ENCODE measurements at regions not wholly inside any gene's neighbourhood (a gene's known extent, or its start where the extent isn't known, plus 50 kb on each side); places are given as distances from the start of the nearest gene placed in this dataset.
"Not testable (repeated sequence)": the region's sequence is repeated elsewhere in the genome, so short reads cannot be mapped to it uniquely, and the experiment has no call there.

- not testable (repeated sequence) for DNase-seq (ENCODE audit: low spot score)
These were observed 116.1 kb upstream of the TPTE start for GRCh38 chr21:10405331-10405730.

GRCh38 chr21:10409786-10410185, 111.6 kb upstream of the TPTE start:
- DNase-seq (ENCODE audit: low spot score): not testable (repeated sequence)

- DNase-seq (ENCODE audit: low spot score): not testable (repeated sequence)
These were observed 110.9 kb upstream of the TPTE start for GRCh38 chr21:10410354-10410929.

GRCh38 chr21:10411776-10412526, 109.4 kb upstream of the TPTE start:
- DNase-seq (ENCODE audit: low spot score): not testable (repeated sequence)

GRCh38 chr21:10412928-10413246, 108.5 kb upstream of the TPTE start:
- not testable (repeated sequence) for DNase-seq (ENCODE audit: low spot score)

GRCh38 chr21:10413247-10414120, 107.9 kb upstream of the TPTE start:
- DNase-seq (ENCODE audit: low spot score): peak; percentile 35

GRCh38 chr21:10414121-10414924, 107.1 kb upstream of the TPTE start:
- peak; percentile 4 for DNase-seq (ENCODE audit: low spot score)

- peak; percentile 3 for DNase-seq (ENCODE audit: low spot score)
These were observed 106.5 kb upstream of the TPTE start for GRCh38 chr21:10414925-10415254.

GRCh38 chr21:10415456-10415855, 105.9 kb upstream of the TPTE start:
- DNase-seq (ENCODE audit: low spot score): not testable (repeated sequence)

- peak; percentile 4 for DNase-seq (ENCODE audit: low spot score)
These were observed 105.5 kb upstream of the TPTE start for GRCh38 chr21:10415859-10416258.

GRCh38 chr21:10416691-10417447, 104.5 kb upstream of the TPTE start:
- peak; percentile 4 for DNase-seq (ENCODE audit: low spot score)

- DNase-seq (ENCODE audit: low spot score): peak; percentile 26
These were observed 103.8 kb upstream of the TPTE start for GRCh38 chr21:10417551-10418002.

- DNase-seq (ENCODE audit: low spot score): peak; percentile 4
These were observed 102.9 kb upstream of the TPTE start for GRCh38 chr21:10418250-10419048.

- not testable (repeated sequence) for DNase-seq (ENCODE audit: low spot score)
These were observed 100.2 kb upstream of the TPTE start for GRCh38 chr21:10421199-10421598.

GRCh38 chr21:10421601-10422000, 99.8 kb upstream of the TPTE start:
- not testable (repeated sequence) for DNase-seq (ENCODE audit: low spot score)

GRCh38 chr21:10424097-10424886, 97.1 kb upstream of the TPTE start:
- DNase-seq (ENCODE audit: low spot score): peak; percentile 16

- not testable (repeated sequence) for DNase-seq (ENCODE audit: low spot score)
These were observed 96.6 kb upstream of the TPTE start for GRCh38 chr21:10424887-10425145.

GRCh38 chr21:10425856-10426255, 95.5 kb upstream of the TPTE start:
- DNase-seq (ENCODE audit: low spot score): no peak

GRCh38 chr21:10426812-10427211, 94.6 kb upstream of the TPTE start:
- not testable (repeated sequence) for DNase-seq (ENCODE audit: low spot score)

GRCh38 chr21:10427277-10427676, 94.1 kb upstream of the TPTE start:
- peak; percentile 22 for DNase-seq (ENCODE audit: low spot score)

Data from iPS-NIHi11 (cell line).